Forelimb muscle (tissue), 1 donor: ENCODE measurements at regions not wholly inside any gene's neighbourhood (a gene's known extent, or its start where the extent isn't known, plus 50 kb on each side); places are given as distances from the start of the nearest gene placed in this dataset.

Experiments
- DNase-seq: peaks from one replicate; pipeline ENCODE4 v3.0.0-alpha.2; 2013; ENCODE audit warnings: low read depth

DNA sequence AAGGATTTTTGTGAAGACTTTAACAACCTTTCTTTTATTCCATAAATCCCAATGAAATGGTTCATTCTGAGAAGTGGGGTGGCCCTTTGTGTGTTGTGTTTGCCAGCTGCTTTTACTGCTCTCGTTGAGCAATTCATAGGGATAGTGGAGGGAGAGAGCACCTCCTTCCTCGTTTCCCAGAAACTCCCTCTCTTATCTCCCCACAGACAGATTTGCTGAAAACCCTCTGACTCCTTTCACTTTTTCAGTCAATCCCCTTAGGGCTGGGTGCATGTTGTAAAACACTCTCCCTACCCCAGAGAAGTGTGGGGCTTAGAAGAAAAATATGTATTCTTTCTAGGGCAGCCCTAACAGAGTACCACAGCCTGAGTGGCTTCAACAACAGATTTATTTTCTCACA lies 557.2 kb upstream of the RGMA start:
- DNase-seq, result no peak

DNA sequence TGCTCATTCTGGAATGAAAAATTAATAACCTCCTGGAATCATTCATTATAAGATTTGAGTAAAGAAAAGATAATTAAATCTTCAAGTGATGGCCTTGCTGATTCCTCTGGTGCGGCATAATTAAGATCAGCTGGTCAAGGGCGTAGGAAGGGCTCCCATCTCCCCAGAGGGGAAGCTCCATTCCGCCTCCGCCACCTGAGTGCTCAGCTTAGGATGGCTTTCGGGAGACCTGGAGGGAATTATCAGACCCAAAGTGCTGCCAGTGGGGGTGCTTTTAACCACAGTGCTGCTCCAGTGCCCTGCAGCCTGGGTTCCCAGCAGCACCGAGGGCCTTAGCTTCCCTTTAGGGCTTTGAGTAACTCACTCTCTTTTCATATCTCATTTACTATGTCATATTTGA lies 556.6 kb upstream of the RGMA start:
- no peak for DNase-seq

DNA sequence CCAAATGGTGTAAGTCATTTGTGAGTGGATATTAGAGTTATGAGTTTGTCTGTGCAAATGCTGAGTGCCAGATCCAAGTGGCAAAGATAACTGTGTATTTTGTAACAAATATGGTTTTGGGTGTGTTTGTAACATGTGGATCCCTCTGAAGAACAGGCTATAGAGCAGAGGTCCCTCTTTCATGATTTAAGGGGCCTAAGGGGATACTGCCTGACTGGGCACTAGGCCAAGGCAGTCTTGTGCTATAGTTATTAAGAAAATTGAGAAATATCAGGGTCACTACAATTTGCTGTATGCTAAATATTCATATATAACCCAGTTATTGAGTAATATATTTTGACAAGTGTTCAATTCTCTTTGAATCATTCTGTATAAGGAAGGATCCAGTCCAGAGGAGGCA lies 555.6 kb upstream of the RGMA start:
- no peak for DNase-seq

DNA sequence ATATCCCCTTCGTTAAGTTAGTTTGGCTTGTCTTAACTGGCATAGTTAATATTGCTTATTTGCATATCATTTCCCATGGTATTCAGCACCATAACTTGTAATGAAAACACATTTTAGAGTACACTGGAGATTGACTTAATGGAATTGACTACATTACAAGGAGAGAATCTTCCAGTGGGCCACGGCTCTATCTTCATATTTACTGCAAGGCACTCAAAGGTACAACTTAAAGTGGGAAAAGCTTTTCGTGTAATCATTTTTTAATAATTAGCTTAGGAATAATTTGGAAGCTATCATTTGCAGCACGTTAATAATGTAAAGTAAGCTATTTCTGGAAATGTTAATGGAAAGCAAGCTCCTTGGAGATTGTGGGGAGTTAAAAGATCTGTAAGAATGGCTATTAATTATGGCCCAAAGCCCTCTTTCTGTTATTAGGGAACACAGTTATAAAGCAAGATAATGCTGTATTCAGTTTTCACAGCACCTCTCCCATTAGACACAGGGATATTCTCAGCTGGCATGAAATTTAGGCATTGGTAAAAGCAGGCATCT lies 551.5 kb upstream of the RGMA start:
- no peak for DNase-seq

DNA sequence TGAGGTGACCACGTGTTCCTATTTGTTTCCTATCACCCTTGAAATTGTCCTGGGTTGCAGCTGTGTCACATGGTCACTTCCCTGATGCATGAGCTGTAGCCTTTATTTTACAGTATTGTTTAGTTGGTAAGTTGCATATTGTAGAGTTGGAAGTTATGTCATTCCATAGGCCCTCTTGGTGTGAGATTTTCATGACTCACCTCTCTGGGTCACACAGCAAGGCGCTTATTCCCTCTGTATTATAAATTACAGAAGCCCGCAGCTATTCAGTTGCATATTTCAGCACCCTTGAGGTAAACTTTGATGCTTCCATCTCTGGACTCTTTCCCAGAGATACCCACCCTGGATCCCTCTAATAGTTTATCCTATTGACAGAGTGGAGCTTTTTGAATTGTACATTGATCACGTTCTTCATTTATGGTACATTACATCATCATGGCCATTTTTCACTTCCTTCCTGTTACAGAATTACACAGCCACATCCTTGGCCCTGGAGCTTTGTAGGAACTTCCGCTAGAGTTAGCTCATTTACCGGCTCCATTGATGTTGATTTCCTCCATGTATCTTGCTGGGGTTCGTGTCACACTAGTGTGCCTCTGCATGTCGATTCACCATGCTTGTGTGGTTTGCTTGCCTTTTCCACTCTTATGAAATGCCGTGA lies 543.1 kb upstream of the RGMA start:
- DNase-seq, result no peak

DNA sequence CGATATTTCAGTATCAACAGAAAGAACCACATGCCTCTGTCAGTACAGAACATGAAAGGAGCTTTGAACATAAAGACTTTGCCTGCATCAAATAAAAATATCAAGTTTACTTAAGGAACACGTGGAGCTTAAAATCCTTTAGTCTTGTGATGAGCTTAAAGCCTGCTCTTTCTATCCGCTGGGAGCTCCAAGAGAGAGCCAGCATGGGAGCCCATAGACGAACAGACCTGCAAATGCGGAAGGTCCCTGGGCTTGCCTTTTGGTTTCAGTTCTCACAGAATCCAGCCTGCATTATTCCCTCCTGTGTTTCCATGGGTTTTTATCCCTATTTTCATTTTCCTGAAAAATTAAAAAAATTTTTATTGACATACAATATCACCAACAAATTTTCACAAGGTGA lies 530.6 kb upstream of the RGMA start:
- no peak for DNase-seq

DNA sequence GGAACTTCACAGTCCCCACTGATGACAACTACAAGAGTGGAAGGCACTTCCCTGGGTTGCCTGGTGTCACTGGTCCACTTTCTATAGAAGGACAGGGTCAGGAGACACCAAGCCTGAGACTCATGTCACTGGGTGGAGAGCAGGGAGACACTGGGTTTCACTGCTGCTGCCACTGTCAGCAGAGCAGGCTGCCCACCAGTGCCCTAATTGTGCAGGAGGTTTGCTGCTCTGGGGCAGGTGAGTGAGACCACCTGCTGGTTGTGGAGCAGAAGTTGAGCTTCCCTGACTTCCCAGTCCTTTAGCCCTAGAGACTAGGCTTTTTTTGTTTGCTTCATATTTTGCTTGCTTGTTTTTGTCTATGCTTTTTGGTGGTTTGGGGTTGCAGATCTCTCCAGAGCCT lies 528.4 kb upstream of the RGMA start:
- DNase-seq, result no peak

DNA sequence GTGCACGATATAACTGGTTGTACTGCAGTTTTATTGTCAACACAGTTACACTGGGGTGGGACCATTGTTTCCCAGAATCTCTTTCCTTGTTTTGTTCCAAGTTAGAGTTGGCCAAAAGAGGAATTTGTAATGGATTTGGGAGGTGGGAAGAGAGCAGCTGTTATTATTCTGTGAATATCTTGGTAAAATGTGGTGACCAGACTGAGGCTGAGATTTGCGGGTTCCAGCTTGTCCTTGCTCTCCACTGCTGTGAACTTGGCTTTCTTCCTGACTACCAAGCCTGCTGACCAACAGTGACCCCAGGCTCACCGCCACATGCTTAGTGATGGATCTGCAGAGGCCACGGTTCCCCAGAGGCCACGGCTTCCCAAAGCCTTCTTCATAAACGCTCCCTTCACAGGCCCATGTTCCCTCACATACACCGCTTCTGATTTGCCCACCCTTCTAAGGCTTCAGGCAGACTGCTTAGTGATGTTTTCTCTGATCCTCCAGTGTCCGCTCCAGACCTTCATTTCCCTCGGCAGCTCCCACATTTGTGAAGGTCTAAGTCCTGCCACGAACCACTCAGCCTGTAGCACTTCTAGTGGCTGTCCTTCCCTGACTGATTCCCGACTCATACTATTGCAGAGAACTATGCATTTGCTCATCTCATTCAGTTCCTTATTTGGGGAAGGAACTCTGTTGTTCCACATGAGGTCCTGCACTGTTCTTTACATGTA lies 525.5 kb upstream of the RGMA start:
- peak; percentile 59 for DNase-seq

DNA sequence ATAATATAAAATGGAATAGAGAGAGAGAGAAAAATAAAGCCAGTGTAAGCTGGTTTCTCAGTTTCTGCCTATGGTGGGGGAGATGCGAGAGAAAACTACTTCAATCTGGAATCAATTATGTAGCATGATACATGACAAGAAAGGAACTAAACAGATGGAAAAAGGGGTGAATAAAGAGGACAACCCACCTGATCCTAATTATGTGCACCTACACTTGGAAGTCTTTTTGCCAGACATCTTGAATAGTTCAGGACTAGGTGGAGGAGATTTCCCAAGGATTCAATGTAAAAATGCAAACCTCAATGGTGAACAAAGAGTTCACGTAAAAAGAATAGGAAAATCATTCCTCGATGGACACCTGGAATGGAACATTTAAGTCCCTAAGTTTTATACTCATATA lies 524.4 kb upstream of the RGMA start:
- peak; percentile 40 for DNase-seq

DNA sequence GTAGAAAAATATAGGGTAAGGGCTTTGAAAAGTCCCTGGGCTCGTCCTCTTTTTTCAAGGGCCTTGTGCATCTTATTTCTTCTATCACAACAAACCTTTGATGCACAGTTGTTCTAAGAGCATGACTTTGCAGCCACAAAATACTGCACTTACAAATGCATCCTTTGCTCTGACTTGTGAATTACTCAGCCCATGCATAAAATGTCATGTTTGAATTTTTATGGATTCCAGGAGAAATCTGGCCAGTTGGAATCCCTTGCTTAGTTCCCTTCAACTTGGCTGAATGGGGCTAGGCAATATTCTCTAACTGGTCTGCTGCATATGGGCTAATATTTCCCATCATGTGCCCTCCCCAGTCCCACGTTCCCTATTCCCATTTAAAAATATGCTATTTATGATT lies 523.9 kb upstream of the RGMA start:
- DNase-seq, result peak; percentile 45

DNA sequence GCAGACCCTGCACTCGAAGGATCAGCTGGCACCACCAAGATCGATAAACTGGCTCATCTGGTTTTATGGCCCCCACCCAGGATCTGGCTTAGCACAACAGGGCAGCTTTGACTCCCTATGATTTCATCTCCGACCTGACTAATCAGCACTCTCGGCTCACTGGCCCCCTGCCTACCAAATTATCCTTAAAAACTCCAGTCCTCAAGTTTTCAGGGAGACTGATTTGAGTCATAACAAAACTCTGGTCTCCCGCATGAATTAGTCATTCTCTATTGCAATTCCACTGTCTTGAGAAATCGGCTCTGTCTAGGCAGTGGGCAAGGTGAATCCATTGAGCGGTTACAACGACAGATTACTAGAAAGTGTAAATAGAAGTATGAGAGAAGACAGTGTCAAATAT lies 521.9 kb upstream of the RGMA start:
- no peak for DNase-seq

DNA sequence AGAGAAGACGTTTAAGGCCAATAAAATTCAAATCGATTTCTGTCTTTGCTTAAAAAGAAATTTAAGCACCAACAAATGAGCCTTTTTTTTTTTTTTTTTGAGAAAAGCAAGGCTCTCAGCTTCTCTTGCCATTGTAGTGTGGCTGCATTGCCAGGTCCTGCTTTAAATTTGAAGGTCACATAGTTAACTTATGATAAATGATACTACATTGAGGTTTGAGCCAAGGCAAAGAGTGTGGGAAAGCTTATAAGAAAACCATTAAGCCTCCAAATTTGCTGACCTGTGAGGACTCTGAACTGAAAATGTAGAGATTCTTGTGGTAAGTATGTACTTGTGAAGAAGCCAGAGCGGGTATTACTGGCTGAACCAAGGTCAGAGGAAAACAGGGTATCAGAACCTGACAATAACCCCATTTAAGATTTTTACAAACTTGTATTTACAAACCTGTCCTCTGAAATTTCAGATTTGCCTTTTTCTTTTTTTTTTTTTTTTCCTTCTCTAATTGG lies 519.7 kb upstream of the RGMA start:
- DNase-seq, result no peak

DNA sequence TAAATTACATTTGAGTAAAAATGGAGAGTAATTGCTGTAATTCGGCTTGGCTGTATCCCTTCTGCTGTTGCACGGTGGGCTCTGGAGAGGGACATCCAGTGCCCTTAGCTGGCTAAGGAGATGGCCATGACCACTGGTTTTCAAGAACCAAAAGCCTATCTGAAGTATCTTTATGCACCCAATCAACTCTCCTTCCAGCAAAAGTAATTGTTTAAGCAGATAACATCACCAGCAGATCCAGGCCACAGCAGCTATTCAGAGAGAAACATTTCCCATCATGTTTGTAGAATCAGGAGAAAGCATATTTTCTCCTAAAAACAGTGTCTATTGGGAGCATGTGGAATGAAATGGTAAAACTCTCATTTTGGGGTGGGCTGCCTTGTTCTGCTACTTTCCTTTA lies 514.5 kb upstream of the RGMA start:
- DNase-seq, result no peak

DNA sequence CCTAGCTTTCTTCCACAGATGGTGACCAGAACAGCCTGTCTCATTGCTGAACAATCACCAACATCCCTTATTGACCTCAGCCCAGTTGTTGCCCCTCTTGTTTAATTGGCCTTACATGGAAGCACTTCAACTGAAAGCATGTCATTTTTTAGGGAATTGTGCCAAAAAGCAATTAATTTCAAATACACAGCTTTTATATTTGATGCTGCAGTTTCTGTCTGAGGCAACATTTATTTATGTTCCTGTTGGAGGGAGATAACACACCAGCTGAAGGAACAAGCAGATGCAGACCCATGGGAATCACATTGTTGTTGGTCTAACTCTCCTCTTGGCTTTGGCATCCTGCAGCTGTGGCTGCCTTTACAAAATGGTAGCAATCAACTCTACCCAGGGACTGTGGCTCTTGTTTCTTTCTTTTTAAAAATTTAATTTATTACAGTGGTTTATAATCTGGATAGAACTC lies 498.1 kb upstream of the RGMA start:
- DNase-seq, result peak; percentile 87

DNA sequence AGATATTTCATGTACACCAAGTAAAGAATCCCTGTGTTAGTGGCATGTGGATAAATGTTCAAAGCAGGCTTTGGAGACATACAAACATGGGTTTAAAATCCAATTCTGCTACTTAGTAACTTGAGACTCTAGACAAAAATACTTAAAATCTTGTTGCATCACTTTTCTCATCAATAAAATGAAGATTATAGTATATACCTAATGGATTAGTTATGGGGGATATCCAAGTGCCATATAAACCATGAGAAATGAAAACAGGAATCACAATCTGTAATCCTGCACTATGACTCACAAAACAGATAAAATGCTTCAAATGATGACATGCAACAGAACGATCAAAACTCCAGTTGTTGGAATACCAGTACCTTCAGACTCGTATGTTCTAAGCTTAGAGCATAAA lies 496.0 kb upstream of the RGMA start:
- no peak for DNase-seq

DNA sequence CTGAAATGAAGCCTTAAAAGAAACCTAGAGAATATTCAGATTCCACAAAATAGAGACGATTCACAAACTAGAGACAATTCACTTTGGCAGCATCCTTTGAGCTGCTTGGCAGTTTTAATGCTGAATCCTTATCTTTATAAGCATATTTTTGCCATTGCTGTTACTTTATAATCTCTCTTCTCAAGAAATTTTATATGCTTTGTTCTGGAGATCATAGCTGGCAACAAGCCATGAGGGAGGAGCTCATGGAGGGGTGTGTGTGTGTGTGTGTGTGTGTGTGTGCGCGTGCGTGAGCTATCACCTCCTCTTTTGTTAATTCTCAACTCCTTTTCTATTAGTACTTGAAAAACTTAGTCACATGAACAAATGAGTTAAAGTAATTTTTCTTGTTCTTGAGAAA lies 495.0 kb upstream of the RGMA start:
- no peak for DNase-seq

DNA sequence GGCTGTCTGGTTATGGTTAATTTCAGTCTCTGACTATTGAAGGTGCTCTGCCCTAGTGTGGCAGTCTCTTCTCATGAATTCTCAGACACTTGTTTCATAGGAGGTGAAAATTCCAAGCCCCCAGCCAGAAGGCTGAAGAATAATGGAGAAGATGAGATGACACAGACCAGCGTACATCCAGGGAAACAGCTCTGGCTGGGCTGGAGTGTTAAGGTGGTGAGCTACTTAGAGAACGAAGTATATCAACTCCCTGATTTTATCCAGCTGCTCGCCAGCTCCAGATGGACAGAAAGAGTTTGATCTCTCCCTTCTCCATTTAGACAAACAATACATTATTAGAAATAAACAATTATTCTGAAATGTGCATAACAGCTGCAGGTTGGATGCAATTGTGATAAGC lies 494.5 kb upstream of the RGMA start:
- DNase-seq, result no peak

DNA sequence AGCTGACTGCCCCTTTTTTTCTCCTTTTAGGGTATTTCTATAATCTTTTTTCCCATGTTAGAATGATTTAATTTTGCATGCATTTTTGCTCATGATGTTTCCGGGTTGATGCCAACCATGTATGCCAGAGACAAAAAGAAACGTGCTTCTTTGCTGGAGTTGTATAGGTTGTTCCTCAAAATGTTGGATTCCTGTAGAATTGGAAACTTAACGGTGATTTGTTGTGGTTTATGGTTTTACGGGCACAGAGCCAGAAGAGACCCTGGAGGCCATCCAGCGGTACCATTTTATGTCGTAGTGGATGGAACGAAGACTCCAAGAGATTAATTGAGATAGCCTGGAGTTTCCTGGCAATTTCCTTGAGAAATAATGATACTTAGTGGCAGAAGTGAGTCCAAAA lies 481.5 kb upstream of the RGMA start:
- DNase-seq, result no peak

DNA sequence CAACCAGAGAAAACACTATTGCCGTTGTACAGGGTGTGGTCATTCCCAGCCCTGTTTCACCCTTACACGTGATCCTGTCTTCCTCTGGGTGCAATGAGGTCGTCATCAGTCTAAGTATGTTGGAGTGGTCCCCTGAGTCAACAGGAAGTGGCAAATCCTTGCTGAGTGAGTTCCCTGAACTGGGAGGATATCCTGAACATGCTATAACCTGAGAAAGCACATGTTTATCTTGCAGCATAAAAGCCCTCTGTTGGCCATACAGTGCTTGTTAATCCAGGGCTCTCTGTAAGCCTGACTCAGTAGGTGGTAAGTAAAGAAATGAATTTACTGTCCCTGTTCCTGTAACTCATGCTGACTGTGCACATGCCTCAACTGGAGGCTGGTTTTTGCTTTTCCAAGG lies 477.8 kb upstream of the RGMA start:
- DNase-seq, result no peak

DNA sequence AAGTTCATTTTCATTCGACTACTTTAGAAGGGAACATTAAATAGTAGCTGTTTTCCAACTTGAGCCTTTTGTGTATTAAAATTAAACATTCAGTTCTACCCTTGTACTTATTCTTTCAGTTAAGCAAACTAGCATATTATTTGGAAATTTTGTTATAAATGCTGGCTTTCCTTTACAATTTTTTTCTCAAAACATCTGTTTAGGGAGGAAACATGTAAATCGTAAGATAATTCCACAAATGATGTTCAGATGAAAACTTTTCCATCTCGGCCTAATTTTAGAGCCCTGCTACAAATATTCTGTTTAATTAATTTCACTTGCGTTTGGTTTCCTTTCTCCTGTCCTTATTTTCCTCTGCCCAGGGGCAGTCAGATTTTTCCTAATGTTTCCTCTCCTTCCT lies 476.2 kb upstream of the RGMA start:
- no peak for DNase-seq

DNA sequence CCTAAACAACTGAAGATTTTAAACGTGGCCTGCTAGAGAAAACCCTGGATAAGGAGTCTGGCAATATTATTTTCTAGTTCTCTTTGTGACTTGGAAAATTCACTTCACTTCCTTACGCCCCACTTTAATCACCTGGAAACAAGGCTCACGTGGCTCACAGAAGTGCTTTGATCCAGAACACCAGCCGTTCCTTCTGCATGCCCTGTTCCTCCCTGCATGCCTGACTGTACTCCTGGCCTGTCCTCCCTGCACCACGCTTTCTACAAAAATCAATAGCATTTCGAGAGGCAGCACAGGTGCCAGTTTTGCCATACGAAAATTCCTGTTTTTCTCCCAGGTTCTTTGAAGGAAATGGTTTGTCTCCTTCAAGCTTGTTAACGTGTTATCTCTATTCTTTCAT lies 474.2 kb upstream of the RGMA start:
- DNase-seq, result no peak

DNA sequence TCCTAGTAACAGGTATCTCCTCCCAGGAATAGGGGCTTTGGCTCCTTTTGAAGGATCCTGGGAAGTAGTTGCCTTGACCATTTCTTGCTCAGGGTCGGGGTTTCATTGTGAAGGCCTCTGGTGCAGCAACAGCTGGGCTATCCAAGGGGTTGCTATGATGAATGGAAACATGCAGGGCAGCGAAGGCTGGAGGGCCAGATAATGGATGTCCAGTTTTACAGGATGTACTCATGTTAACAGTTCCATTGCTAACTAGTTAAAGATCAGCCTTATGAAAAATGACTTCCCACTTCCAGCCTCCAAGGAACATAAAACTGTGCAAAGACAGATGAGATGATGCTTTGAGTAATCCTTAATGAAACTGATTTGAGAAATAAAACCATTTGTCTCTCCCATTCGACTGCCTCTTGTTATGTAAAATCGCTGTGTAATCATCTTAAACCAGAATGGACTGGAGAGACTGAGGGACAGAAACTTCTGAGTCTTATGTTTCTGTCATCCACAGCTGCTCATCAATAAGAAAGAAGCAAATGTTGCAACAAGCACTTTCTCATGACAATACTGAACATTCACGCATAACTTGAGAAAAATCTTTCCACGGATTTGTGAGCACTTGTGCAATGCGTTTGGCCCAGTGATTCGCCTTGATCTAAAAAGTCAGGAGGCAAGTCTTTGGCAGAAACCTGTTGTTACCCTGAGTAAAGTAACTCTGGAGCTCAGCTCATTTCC lies 473.5 kb upstream of the RGMA start:
- no peak for DNase-seq

DNA sequence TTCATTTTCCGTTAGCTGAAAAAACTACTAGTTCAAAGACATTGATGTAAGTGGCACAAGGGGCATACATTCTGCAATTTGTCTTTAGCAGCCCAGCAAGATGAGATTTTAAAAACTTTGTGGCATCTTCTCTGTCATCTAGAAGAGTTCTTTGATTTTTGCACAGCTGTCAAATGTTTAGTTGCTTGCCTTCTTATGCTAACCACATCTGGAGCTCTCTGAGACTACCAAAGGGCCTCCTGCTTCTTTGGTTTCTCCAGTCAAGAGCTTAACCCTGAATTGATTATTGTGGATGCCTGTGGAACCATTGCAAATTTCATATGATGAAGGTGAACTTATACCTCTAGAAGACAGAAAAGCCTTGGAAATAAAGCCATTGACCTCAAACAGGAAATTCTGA lies 468.7 kb upstream of the RGMA start:
- no peak for DNase-seq
